Muscle layer of duodenum (tissue), 2 donors: ENCODE measurements at regions not wholly inside any gene's neighbourhood (a gene's known extent, or its start where the extent isn't known, plus 50 kb on each side); places are given as distances from the start of the nearest gene placed in this dataset.

Experiments used
- H3K27ac ChIP-seq: one replicate; pipeline ENCODE4 v1.7.0; 2013; ENCODE audit warnings: mild to moderate bottlenecking, low read length
- H3K27me3 ChIP-seq: one replicate; pipeline ENCODE4 v1.7.0; 2013; ENCODE audit warnings: low read depth, mild to moderate bottlenecking, control low read depth, low read length
- H3K36me3 ChIP-seq, 2 donors: one replicate each; pipeline ENCODE4 v1.7.0; 2013; ENCODE audit warnings: low read length in 2 of 2, control low read depth in 1 of 2, mild to moderate bottlenecking in 1 of 2; ENCODE audit not compliant: insufficient read depth in 2 of 2, control insufficient read depth in 1 of 2
- H3K4me1 ChIP-seq, 2 donors: one replicate each; pipeline ENCODE4 v1.7.0; 2013; ENCODE audit warnings: low read length in 2 of 2, mild to moderate bottlenecking in 2 of 2, control low read depth in 1 of 2, moderate library complexity in 1 of 2; ENCODE audit not compliant: insufficient read depth in 2 of 2, control insufficient read depth in 1 of 2
- H3K4me3 ChIP-seq, 2 donors: one replicate each; pipeline ENCODE4 v1.7.0; 2013; ENCODE audit warnings: low read length in 2 of 2, low read depth in 1 of 2, mild to moderate bottlenecking in 1 of 2
- H3K9me3 ChIP-seq, 2 donors: one replicate each; pipeline ENCODE4 v1.7.0; 2013; ENCODE audit warnings: low read length in 2 of 2, control low read depth in 1 of 2, mild to moderate bottlenecking in 1 of 2; ENCODE audit not compliant: control insufficient read depth in 1 of 2
- donor health status: healthy.

DNA sequence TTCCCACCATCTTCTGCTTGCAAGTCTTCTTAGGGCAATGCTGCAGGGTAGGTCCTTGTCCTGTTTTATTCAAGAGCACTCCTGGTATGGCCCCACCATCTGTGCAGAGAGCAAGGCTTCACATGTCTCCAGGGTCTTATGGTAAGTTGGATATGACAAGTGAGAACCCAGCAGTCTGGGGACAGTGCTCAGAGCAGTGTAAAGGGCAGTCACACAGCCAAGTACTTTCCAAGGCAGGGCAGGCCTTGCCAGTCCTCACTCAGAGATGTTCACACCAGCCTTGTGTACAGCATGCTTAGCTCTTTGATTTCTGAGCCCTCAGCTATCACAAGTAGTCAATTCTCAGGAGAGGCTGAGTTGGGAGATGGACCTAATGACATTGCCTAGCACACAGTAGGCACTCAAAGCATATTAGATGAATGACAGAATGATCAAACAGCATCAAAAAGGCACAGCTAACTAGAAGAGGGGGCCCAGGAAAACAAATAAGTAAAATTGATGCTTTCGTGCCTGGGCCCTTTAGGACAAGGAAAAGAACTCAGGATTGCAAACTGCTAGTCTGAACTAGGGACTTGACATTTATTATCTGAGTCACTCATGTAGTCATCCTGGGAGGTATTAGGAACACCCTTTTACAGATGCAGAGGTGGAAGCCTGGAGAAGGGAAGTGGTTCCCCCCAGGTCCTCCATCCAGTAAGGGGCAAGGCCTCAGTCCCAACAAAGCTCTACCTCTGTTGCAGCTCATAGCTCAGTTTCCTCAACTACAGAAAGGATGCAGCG is 86.7 kb upstream of the CTAGE1 start:
- H3K27me3 ChIP-seq, result no peaks in the 10 kb centered on the region
- no peaks in the 10 kb centered on the region for H3K4me1 ChIP-seq
- H3K36me3 ChIP-seq, result no peaks in the 10 kb centered on the region
- no peaks in the 10 kb centered on the region for H3K9me3 ChIP-seq
- H3K4me3 ChIP-seq, result no peak overlapping the region
- no peak overlapping the region for H3K27ac ChIP-seq

DNA sequence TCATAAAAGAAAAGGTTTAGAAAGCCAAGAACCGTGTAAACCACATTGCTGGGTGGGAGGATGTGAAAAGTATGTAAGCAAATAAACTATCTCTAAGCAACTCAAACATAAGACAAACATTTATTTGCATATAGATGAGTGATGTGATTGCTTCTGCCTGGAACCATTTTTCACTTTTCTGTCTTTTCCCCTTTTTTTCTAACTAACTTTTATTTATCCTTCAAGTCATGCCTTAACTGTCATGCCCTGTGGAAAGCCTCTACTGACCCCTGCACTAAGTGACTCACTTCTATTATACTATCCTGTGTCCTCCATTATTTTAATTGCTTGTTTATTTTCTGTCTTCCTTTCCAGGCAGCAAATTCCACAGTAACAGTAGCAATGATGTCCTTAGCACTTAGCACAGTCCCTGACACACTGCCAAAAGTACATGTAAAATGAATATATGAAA is 87.5 kb upstream of the CTAGE1 start:
- Histone ChIP-seq H3K27ac (no peak overlapping the region), H3K4me3 (no peak overlapping the region), H3K27me3 (no peaks in the 10 kb centered on the region), H3K36me3 (no peaks in the 10 kb centered on the region), H3K9me3 (no peaks in the 10 kb centered on the region), H3K4me1 (no peaks in the 10 kb centered on the region)

DNA sequence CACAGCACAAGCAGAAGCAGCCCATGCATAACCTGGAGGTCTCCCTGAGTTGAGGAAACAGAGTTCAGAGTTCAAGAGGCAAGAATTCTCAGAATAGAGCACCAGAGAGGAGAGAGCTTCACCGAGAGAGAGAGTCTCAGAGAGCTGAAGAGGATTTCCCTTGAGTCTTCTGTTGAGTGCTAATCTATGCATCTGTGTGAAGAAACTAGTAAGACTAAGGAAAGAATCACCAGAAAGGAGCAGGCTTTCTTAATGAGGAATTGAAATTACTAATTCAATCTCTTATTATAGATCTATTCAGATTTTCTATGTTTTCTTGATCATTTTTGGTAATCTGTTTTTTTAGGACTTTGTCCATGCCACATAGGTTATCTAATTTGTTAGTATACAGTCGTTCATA is 89.3 kb upstream of the CTAGE1 start:
- H3K4me1 ChIP-seq, result no peaks in the 10 kb centered on the region
- H3K9me3 ChIP-seq, result no peaks in the 10 kb centered on the region
- no peak overlapping the region for H3K27ac ChIP-seq
- no peaks in the 10 kb centered on the region for H3K36me3 ChIP-seq
- no peaks in the 10 kb centered on the region for H3K27me3 ChIP-seq
- no peak overlapping the region for H3K4me3 ChIP-seq

DNA sequence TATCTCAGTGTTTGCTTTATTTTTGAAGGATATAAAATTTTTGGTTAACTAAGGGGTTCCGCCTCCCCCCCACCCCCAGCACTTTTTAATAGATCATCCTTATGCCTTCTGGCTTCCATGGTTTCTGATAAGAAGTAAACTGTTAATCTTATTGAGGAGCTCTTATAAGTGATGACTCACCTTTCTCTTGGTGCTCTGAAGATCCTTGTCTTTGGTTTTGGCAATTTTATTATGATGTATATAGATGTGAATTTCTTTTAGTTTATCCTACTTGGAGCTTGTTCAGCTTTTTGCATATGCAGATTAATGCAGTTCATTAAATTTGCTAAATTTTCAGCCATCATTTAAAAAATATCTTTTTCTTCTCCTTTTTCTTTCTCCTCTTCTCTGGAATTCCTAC is 91.7 kb upstream of the CTAGE1 start:
- Histone ChIP-seq H3K4me3 (no peak overlapping the region), H3K4me1 (no peaks in the 10 kb centered on the region), H3K36me3 (no peaks in the 10 kb centered on the region), H3K27me3 (no peaks in the 10 kb centered on the region), H3K27ac (no peak overlapping the region), H3K9me3 (no peaks in the 10 kb centered on the region)

DNA sequence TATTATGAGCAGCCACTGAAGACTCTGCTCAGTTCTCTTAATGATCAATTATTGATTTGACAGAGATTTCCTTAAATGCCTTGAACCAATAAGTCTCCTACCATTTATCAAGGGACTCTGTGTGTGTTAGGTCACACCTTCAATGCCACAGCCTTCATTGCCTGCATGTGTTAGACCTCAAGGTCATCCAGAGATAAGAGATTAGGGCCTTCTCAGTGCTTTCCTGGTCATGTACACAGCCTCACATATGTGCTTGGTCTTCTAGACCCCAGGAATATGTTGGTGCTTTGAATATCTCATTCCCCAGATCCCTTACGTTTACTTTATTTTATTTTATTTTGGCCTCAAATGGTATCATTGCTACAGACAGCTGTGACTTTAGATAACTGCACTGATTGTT is 93.0 kb upstream of the CTAGE1 start:
- Histone ChIP-seq H3K27me3 (no peaks in the 10 kb centered on the region), H3K27ac (no peak overlapping the region), H3K4me3 (no peak overlapping the region), H3K4me1 (no peaks in the 10 kb centered on the region), H3K9me3 (no peaks in the 10 kb centered on the region), H3K36me3 (no peaks in the 10 kb centered on the region)

DNA sequence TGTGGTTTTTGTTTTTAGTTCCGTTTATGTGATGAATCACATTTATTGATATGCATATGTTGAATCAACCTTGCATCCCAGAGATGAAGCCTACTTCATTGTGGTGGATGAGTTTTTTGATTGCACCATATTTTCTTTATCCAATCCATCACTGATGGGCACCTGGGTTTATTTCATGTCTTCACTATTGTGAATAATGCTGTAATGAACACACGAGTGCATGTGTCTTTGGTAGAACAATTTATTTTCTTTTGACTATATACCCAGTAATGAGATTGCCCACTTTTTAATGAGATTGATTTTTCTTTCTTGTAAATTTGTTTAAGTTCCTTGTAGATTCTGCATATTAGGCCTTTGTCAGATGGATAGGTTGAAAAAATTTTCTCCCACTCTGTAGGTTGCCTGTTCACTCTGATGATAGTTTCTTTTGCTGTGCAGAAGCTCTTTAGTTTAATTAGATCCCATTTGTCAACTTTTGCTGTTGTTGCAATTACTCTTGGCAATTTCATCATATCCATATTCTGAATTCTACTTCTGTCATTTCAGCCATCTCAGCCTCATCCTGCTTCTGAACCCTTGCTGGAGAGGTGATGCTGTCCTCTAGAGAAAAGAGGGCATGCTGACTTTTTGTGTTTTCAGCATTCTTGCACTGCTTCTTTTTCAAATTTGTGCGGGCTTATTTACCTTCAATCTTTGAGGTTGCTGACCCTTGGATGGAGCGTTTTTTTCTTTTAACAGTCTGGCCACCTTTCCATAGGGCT is 96.2 kb upstream of the CTAGE1 start:
- Histone ChIP-seq H3K9me3 (no peaks in the 10 kb centered on the region), H3K4me3 (no peak overlapping the region), H3K27me3 (no peaks in the 10 kb centered on the region), H3K4me1 (no peaks in the 10 kb centered on the region), H3K27ac (no peak overlapping the region), H3K36me3 (no peaks in the 10 kb centered on the region)

DNA sequence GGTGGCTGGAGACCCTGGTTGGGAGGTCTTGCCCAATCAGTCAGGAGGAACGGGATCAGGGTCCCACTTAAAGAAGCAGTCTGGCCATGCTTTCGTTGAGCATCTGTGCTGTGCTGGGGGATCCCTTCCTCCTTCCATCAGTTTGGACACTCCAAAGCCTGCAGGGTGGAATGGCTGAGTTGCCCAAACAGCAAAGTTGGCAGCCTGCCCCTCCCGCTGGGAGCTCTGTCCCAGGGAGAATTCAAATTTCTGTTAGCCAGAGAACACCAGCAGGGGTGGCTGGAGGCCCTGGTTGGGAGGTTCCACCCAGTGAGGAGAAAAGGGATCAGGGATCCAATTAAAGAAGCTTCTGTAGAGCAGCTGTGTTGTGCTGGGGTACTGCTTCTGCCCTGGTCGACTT is 96.9 kb upstream of the CTAGE1 start:
- Histone ChIP-seq H3K4me3 (no peak overlapping the region), H3K9me3 (no peaks in the 10 kb centered on the region), H3K27ac (no peak overlapping the region), H3K27me3 (no peaks in the 10 kb centered on the region), H3K4me1 (no peaks in the 10 kb centered on the region), H3K36me3 (no peaks in the 10 kb centered on the region)

DNA sequence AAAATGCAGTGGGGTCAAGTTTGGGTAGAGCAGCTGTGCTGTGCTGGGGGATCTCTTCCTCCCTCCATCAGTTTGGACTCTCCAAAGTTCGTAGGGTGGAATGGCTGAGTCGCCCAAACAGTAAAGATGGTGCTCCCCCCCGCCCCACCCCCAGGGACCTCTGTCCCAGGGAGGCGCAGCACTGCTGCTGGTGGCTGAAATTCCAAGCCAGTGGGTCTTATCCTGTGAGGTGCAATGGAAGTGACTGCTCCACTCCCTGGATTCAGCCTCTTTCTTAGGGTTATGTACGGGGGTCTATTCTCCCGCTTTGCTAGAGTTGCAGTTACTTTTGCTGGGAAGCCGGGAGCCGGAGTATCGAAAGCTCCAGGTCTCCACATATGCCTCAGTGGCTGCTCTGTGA is 97.5 kb upstream of the CTAGE1 start:
- H3K4me1 ChIP-seq, result no peaks in the 10 kb centered on the region

DNA sequence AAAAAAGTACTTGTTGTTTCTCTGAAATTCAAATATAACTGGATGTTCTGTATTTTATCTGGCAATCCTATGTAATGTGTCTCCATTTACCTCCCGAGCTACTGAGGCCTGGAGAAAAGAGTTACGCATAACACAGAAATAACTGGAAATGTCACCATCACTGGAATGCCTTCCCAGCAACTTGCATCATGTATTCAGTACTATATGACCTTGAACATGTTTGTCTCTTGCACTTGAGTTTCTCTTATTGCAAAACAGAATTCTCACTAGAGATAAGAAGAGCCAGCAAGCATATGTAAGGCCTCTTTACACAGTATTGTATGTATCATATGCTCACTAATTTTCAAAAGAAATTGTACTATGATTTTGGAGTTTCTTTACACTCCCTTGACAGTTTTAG is 99.6 kb upstream of the CTAGE1 start:
- no peaks in the 10 kb centered on the region for H3K36me3 ChIP-seq
- no peaks in the 10 kb centered on the region for H3K4me1 ChIP-seq
- H3K4me3 ChIP-seq, result no peak overlapping the region
- no peak overlapping the region for H3K27ac ChIP-seq
- no peaks in the 10 kb centered on the region for H3K27me3 ChIP-seq
- no peaks in the 10 kb centered on the region for H3K9me3 ChIP-seq

More for the DNA sequence above, 97.5 kb upstream of the CTAGE1 start:
- H3K36me3 ChIP-seq, result no peaks in the 10 kb centered on the region
- no peaks in the 10 kb centered on the region for H3K27me3 ChIP-seq
- no peak overlapping the region for H3K27ac ChIP-seq
- H3K4me3 ChIP-seq, result no peak overlapping the region
- no peaks in the 10 kb centered on the region for H3K9me3 ChIP-seq

DNA sequence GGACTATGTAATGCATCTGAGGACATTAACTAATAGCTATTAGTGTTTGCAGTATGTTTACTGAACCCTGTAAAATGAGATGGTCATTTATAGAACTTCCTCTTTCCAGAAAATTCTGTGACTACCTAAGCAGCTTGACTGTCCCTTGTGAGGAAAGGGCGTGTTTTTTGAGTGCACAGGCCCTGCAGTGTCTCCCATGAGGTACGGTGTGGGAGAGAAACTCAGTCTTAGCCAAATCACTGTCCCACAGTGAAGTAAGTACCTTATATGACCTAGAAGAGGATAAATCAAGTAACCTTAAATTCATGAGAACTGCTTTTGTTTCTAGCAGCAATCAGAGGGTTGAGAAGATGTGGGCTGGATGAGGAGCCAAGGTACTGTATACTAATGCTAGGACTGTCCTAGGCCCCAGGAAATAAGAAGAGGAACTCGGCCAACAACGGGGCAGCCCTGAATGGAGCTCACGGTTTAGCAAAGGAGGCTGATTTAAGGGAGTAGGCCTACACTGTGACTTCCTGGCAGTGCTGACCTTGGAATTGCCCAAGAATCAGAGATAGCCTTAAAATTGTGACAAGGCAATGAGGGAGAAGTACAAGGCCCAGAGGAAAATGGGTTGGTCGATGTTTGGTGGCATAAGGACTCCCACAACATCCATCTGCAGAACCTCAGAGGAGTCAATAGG is 103.5 kb upstream of the CTAGE1 start:
- H3K9me3 ChIP-seq, result no peaks in the 10 kb centered on the region
- no peaks in the 10 kb centered on the region for H3K27me3 ChIP-seq
- no peak overlapping the region for H3K4me3 ChIP-seq
- H3K27ac ChIP-seq, result no peak overlapping the region
- H3K36me3 ChIP-seq, result no peaks in the 10 kb centered on the region
- no peaks in the 10 kb centered on the region for H3K4me1 ChIP-seq

DNA sequence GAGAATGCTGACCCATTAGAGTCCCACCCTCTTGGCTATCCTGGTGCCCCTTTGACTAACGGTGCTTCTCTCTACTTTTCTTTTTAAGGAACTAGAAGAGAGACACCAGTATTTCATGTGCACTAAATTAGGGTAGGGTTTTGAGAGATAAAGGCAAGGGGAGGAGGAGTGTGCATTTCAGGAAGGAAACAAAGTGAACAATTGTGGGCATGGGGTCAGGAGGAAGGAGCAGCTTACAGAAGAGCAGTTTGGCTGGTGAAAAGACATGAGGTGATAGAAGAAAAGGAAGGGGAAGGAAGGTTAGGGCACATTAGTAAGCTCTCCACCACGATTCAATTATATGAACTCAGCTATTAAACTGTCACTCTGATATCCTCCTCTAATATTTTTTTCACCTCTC is 105.8 kb upstream of the CTAGE1 start:
- no peak overlapping the region for H3K4me3 ChIP-seq
- H3K27ac ChIP-seq, result no peak overlapping the region
- no peaks in the 10 kb centered on the region for H3K27me3 ChIP-seq
- H3K4me1 ChIP-seq, result no peaks in the 10 kb centered on the region
- no peaks in the 10 kb centered on the region for H3K9me3 ChIP-seq
- H3K36me3 ChIP-seq, result no peaks in the 10 kb centered on the region
